Astrocyte (in vitro differentiated cells and primary cell): ENCODE measurements at regions not wholly inside any gene's neighbourhood (a gene's known extent, or its start where the extent isn't known, plus 50 kb on each side); places are given as distances from the start of the nearest gene placed in this dataset.

ENCODE experiments used
- DNase-seq: peaks from one replicate; pipeline ENCODE4 v3.0.0-alpha.2; 2010; ENCODE audit warnings: low read depth
- FAIRE-seq: peaks from 2 replicates; lab custom pipeline; 2011; peaks lifted over from hg19 to GRCh38; lab: Jason Lieb, UNC
- H2AFZ ChIP-seq: 2 replicates; pipeline ENCODE4 v1.6.0; 2012; ENCODE audit warnings: low read depth, low read length, inconsistent platforms
- H3K27ac ChIP-seq: 2 replicates; pipeline ENCODE4 v1.5.1; 2011; ENCODE audit warnings: low read depth, low read length, inconsistent platforms
- H3K27me3 ChIP-seq: 2 replicates; pipeline ENCODE4 v1.6.0; 2011; ENCODE audit warnings: low read length, inconsistent platforms; ENCODE audit not compliant: insufficient read depth
- H3K36me3 ChIP-seq: 2 replicates; pipeline ENCODE4 v1.5.1; 2011; ENCODE audit warnings: low read length, inconsistent platforms; ENCODE audit not compliant: insufficient read depth
- H3K4me1 ChIP-seq: 2 replicates; pipeline ENCODE4 v1.5.1; 2011; ENCODE audit warnings: low read length, inconsistent platforms; ENCODE audit not compliant: insufficient read depth
- H3K4me2 ChIP-seq: 2 replicates; pipeline ENCODE4 v1.6.0; 2012; ENCODE audit warnings: low read length, inconsistent platforms
- H3K4me3 ChIP-seq: 2 replicates; pipeline ENCODE4 v1.5.1; 2011; ENCODE audit warnings: low read depth, mild to moderate bottlenecking, low read length, inconsistent platforms; ENCODE audit not compliant: insufficient read depth
- H3K79me2 ChIP-seq: 2 replicates; pipeline ENCODE4 v1.6.0; 2012; ENCODE audit warnings: mild to moderate bottlenecking, low read length, inconsistent platforms; ENCODE audit not compliant: insufficient read depth
- H3K9ac ChIP-seq: 2 replicates; pipeline ENCODE4 v1.6.0; 2012; ENCODE audit warnings: mild to moderate bottlenecking, low read length, inconsistent platforms
- H3K9me3 ChIP-seq: 2 replicates; pipeline ENCODE4 v1.5.1; 2012; ENCODE audit warnings: low read depth, mild to moderate bottlenecking, low read length, inconsistent platforms; ENCODE audit not compliant: insufficient read depth
- H4K20me1 ChIP-seq: 2 replicates; pipeline ENCODE4 v1.6.0; 2012; ENCODE audit warnings: low read length, inconsistent platforms; ENCODE audit not compliant: insufficient read depth
- H3K27ac Mint-ChIP-seq: one replicate; pipeline ENCODE4 v1.8.0; 2021; ENCODE audit warnings: mild to moderate bottlenecking, mixed read lengths; ENCODE audit not compliant: unreplicated experiment
- H3K27me3 Mint-ChIP-seq: one replicate; pipeline ENCODE4 v1.8.0; 2021; ENCODE audit warnings: low read depth, mixed read lengths; ENCODE audit not compliant: unreplicated experiment
- H3K36me3 Mint-ChIP-seq: one replicate; pipeline ENCODE4 v1.8.0; 2021; ENCODE audit warnings: low read depth, mixed read lengths; ENCODE audit not compliant: unreplicated experiment
- H3K4me1 Mint-ChIP-seq: one replicate; pipeline ENCODE4 v1.8.0; 2021; ENCODE audit warnings: low read depth, mixed read lengths; ENCODE audit not compliant: unreplicated experiment
- H3K4me3 Mint-ChIP-seq: one replicate; pipeline ENCODE4 v1.8.0; 2021; ENCODE audit warnings: mild to moderate bottlenecking, moderate library complexity, mixed read lengths; ENCODE audit not compliant: unreplicated experiment
- H3K9me3 Mint-ChIP-seq: one replicate; pipeline ENCODE4 v1.8.0; 2021; ENCODE audit warnings: mild to moderate bottlenecking, mixed read lengths; ENCODE audit not compliant: unreplicated experiment
- CTCF ChIP-seq: IDR thresholded peaks from 2 replicates; pipeline ENCODE4 v1.5.1; 2011; ENCODE audit warnings: low read depth, mild to moderate bottlenecking, inconsistent platforms, low read length, moderate library complexity; ENCODE audit not compliant: insufficient read depth
- EZH2 ChIP-seq: IDR thresholded peaks from 2 replicates; pipeline ENCODE4 v1.6.1; 2012; ENCODE audit warnings: mild to moderate bottlenecking, low read length, inconsistent platforms; ENCODE audit not compliant: insufficient read depth

- no peaks in the 10 kb centered on the region for H3K36me3 ChIP-seq
- no peak overlapping the region for H3K27ac ChIP-seq
- FAIRE-seq (no peak), DNase-seq (no peak)
- no peaks in the 10 kb centered on the region for H3K4me1 ChIP-seq
- H4K20me1 ChIP-seq = no peaks in the 10 kb centered on the region
- H3K36me3 Mint-ChIP-seq = no peaks in the 10 kb centered on the region
- H3K9ac ChIP-seq = no peak overlapping the region
- H3K9me3 ChIP-seq = no peaks in the 10 kb centered on the region
- H3K4me2 ChIP-seq = no peak overlapping the region
- peaks cover 3% of the 10 kb centered on the region for H3K27me3 Mint-ChIP-seq
- H3K4me3 Mint-ChIP-seq = no peak overlapping the region
- H3K27me3 ChIP-seq = no peaks in the 10 kb centered on the region
- no peaks in the 10 kb centered on the region for H3K4me1 Mint-ChIP-seq
- H3K27ac Mint-ChIP-seq = no peak overlapping the region
- no peak for TF ChIP-seq CTCF
- no peaks in the 10 kb centered on the region for H3K79me2 ChIP-seq
- H3K9me3 Mint-ChIP-seq = no peaks in the 10 kb centered on the region
- no peak overlapping the region for H2AFZ ChIP-seq
- H3K4me3 ChIP-seq = no peak overlapping the region
These were observed 188.6 kb upstream of the CCL2 start for GRCh38 chr17:34066528-34066927.

GRCh38 chr17:34067011-34067410 is 188.1 kb upstream of the CCL2 start:
- Histone ChIP-seq H2AFZ (no peak overlapping the region), H3K4me3 (no peak overlapping the region), H3K4me2 (no peak overlapping the region), H3K9me3 (peaks cover 3% of the 10 kb centered on the region), H3K79me2 (no peaks in the 10 kb centered on the region), H4K20me1 (no peaks in the 10 kb centered on the region), H3K27ac (no peak overlapping the region), H3K4me1 (no peaks in the 10 kb centered on the region), H3K27me3 (no peaks in the 10 kb centered on the region), H3K9ac (no peak overlapping the region), H3K36me3 (no peaks in the 10 kb centered on the region)
- TF ChIP-seq CTCF = no peak
- TF ChIP-seq EZH2 = no peak
- no peak for DNase-seq
- no peak overlapping the region for H3K4me3 Mint-ChIP-seq
- no peak overlapping the region for H3K27ac Mint-ChIP-seq
- no peaks in the 10 kb centered on the region for H3K9me3 Mint-ChIP-seq
- H3K36me3 Mint-ChIP-seq = no peaks in the 10 kb centered on the region
- H3K4me1 Mint-ChIP-seq = no peaks in the 10 kb centered on the region
- H3K27me3 Mint-ChIP-seq = peaks cover 3% of the 10 kb centered on the region
- FAIRE-seq = no peak

GRCh38 chr17:34068571-34068970 is 186.5 kb upstream of the CCL2 start:
- Histone ChIP-seq H2AFZ (no peak overlapping the region), H3K4me2 (no peak overlapping the region), H3K4me1 (no peaks in the 10 kb centered on the region), H3K79me2 (no peaks in the 10 kb centered on the region), H3K9ac (no peak overlapping the region), H3K9me3 (peaks cover 4% of the 10 kb centered on the region), H4K20me1 (no peaks in the 10 kb centered on the region), H3K36me3 (no peaks in the 10 kb centered on the region), H3K27me3 (no peaks in the 10 kb centered on the region), H3K27ac (no peak overlapping the region), H3K4me3 (no peak overlapping the region)
- H3K27me3 Mint-ChIP-seq = no peaks in the 10 kb centered on the region
- no peak for TF ChIP-seq EZH2
- TF ChIP-seq CTCF = no peak
- no peaks in the 10 kb centered on the region for H3K36me3 Mint-ChIP-seq
- FAIRE-seq (no peak), DNase-seq (no peak)
- no peaks in the 10 kb centered on the region for H3K4me1 Mint-ChIP-seq
- H3K27ac Mint-ChIP-seq = no peak overlapping the region
- no peak overlapping the region for H3K4me3 Mint-ChIP-seq
- no peaks in the 10 kb centered on the region for H3K9me3 Mint-ChIP-seq
